Body of pancreas (tissue), 4 donors: ENCODE measurements at regions not wholly inside any gene's neighbourhood (a gene's known extent, or its start where the extent isn't known, plus 50 kb on each side); places are given as distances from the start of the nearest gene placed in this dataset.

Experiments
- ATAC-seq: fragments of 150-250 bp; one replicate; pipeline ENCODE4 v1.9.1; 2016
- DNase-seq, 4 donors: peaks; one replicate each; pipeline ENCODE4 v3.0.0-alpha.2; 2019
- H3K27ac ChIP-seq, 4 donors: fragments of 200-600 bp; sonication (generic); 1 replicate in 3 of 4; 2 replicates in 1 of 4; pipeline versions ENCODE4 v1.5.1 to v1.6.1; 2016 to 2019; ENCODE audit warnings: mild to moderate bottlenecking in 1 of 4, mixed read lengths in 1 of 4, moderate library complexity in 1 of 4
- H3K27me3 ChIP-seq, 2 donors: fragments of 200-600 bp; sonication (generic); one replicate each; pipeline ENCODE4 v1.6.0; 2016; ENCODE audit warnings: mild to moderate bottlenecking in 1 of 2
- H3K36me3 ChIP-seq, 2 donors: fragments of 200-600 bp; sonication (generic); replicated peaks in 1 of 2; 2 replicates each; pipeline ENCODE4 v1.5.1; 2016; ENCODE audit warnings: low read depth in 2 of 2; ENCODE audit not compliant: insufficient read depth in 1 of 2
- H3K4me1 ChIP-seq: fragments of 200-600 bp; sonication (generic); one replicate; pipeline ENCODE4 v1.6.0; 2016
- H3K4me3 ChIP-seq, 2 donors: fragments of 200-600 bp; sonication (generic); 1 replicate in 1 of 2; 2 replicates in 1 of 2; pipeline ENCODE4 v1.5.1; 2016 to 2019
- H3K9me3 ChIP-seq, 3 donors: fragments of 200-600 bp; sonication (generic); 1 replicate in 2 of 3; 2 replicates in 1 of 3; pipeline ENCODE4 v1.5.1; 2016
- CTCF ChIP-seq, 7 experiments: fragments of 450-650 bp in 4 of 7; fragments of 200-600 bp in 3 of 7; sonication (generic) in 3 of 7; IDR thresholded peaks; one replicate each; pipeline ENCODE4 v1.5.1; 2016 to 2019; ENCODE audit warnings: antibody characterized with exemption in 7 of 7
- POLR2A ChIP-seq, 3 donors: fragments of 450-650 bp; IDR thresholded peaks; one replicate each; pipeline ENCODE4 v1.6.1; 2016; ENCODE audit warnings: antibody characterized with exemption in 3 of 3, mild to moderate bottlenecking in 2 of 3
- WGBS, 2 donors: methylation state at CpG; one replicate each; pipeline ENCODE4 v1.1.5; 2017; 5-methylcytosine and 5-hydroxymethylcytosine counted together
- intact Hi-C: fragments of 100-400 bp; cut with DNase I; formaldehyde crosslinking; loops from one replicate; pipeline ENCODE4 v1.15.1; 2023

GRCh38 chr4:12071316-12071715, 642.6 kb upstream of the HS3ST1 start:
- DNase-seq (no peak), ATAC-seq (no peak)
- Histone ChIP-seq H3K9me3 (no peaks in the 10 kb centered on the region), H3K27me3 (no peaks in the 10 kb centered on the region), H3K4me3 (no peak overlapping the region), H3K36me3 (no peaks in the 10 kb centered on the region), H3K27ac (no peak overlapping the region), H3K4me1 (no peaks in the 10 kb centered on the region)
- intact Hi-C loops, result no loop called here
- WGBS, 2 donors, result 67 to 100% methylated on average over 2 of the region's 2 CpGs
- TF ChIP-seq POLR2A (IDR thresholded peaks at IDR 0.05) (no peak), CTCF (IDR thresholded peaks at IDR 0.05) (no peak)

DNA sequence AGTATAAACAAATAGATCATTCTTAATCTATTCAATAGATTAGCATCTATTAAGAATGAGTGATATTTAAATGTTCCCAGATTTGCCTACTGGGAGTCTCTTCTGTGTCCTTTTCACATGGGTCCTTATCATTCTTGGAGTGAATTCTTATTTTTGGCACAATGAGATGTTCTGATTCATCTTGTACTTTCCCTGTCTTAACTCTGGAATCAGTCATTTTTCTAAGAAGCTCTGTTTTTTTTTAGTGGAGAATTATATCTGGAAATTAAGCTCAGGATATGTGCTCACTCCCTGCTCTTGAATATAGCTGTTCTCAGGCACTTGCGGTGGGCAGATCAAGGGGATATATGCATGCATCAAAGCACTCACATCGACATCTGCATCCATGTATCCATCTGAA, 625.3 kb upstream of the HS3ST1 start:
- ATAC-seq (no peak), DNase-seq (no peak)
- no peaks in the 10 kb centered on the region for H3K4me1 ChIP-seq
- no peak overlapping the region for H3K4me3 ChIP-seq
- intact Hi-C loops, result no loop called here
- H3K27me3 ChIP-seq, result no peaks in the 10 kb centered on the region
- no peak overlapping the region for H3K27ac ChIP-seq
- TF ChIP-seq POLR2A (IDR thresholded peaks at IDR 0.05), result no peak
- TF ChIP-seq CTCF (IDR thresholded peaks at IDR 0.05), result no peak
- no peaks in the 10 kb centered on the region for H3K36me3 ChIP-seq
- 71 to 76% methylated on average over 2 of the region's 2 CpGs for WGBS, 2 donors
- H3K9me3 ChIP-seq, result no peaks in the 10 kb centered on the region

GRCh38 chr4:12053556-12053955, 624.9 kb upstream of the HS3ST1 start:
- DNase-seq, result no peak
- intact Hi-C loops, result no loop called here
- Histone ChIP-seq H3K36me3 (no peaks in the 10 kb centered on the region), H3K4me3 (no peak overlapping the region), H3K4me1 (no peaks in the 10 kb centered on the region), H3K27ac (no peak overlapping the region), H3K9me3 (no peaks in the 10 kb centered on the region), H3K27me3 (no peaks in the 10 kb centered on the region)
- no peak for ATAC-seq
- TF ChIP-seq CTCF (IDR thresholded peaks at IDR 0.05) (no peak), POLR2A (IDR thresholded peaks at IDR 0.05) (no peak)

GRCh38 chr4:12050357-12050756, 621.7 kb upstream of the HS3ST1 start:
- intact Hi-C loops, result no loop called here
- Histone ChIP-seq H3K27me3 (no peaks in the 10 kb centered on the region), H3K27ac (no peak overlapping the region), H3K9me3 (no peaks in the 10 kb centered on the region), H3K36me3 (no peaks in the 10 kb centered on the region), H3K4me1 (no peaks in the 10 kb centered on the region), H3K4me3 (no peak overlapping the region)
- ATAC-seq, result no peak
- DNase-seq, result no peak
- TF ChIP-seq POLR2A (IDR thresholded peaks at IDR 0.05), result no peak
- TF ChIP-seq CTCF (IDR thresholded peaks at IDR 0.05), result no peak

DNA sequence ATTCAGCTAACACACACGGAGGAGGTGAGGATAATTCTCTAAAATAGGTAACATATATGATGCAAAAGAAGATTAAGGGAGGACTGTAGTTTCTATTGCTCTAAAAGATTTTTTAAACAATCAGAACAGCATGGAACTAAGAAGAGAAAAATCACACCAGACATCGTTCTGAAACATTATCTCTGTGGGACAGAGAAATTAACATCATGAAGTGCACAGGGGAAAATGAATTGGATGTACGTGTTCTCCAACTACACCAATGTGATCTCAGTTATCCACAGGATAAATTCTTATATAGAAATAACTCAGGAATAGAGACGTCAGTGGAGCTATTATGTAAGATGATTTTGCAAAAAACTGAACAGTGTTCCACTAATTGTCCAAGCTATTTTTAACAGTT, 614.1 kb upstream of the HS3ST1 start:
- no peak for TF ChIP-seq POLR2A (IDR thresholded peaks at IDR 0.05)
- TF ChIP-seq CTCF (IDR thresholded peaks at IDR 0.05), result no peak
- no peaks in the 10 kb centered on the region for H3K4me1 ChIP-seq
- H3K27me3 ChIP-seq, result no peaks in the 10 kb centered on the region
- DNase-seq (no peak), ATAC-seq (no peak)
- H3K9me3 ChIP-seq, result peaks cover 0 to 5% (median 0%) of the 10 kb centered on the region in 3 donors
- no peak overlapping the region for H3K27ac ChIP-seq
- 54 to 58% methylated on average over 4 of the region's 4 CpGs for WGBS, 2 donors
- no peak overlapping the region for H3K4me3 ChIP-seq
- no peaks in the 10 kb centered on the region for H3K36me3 ChIP-seq
- intact Hi-C loops, result no loop called here
